H1 (cell line): ENCODE measurements at regions not wholly inside any gene's neighbourhood (a gene's known extent, or its start where the extent isn't known, plus 50 kb on each side); places are given as distances from the start of the nearest gene placed in this dataset.

ENCODE experiments used
- CTCF ChIA-PET: fragments of 300-600 bp; sonication (Branson Sonifier 250); formaldehyde crosslinking; loops from one replicate; lab custom pipeline; 2021; ENCODE audit not compliant: partially characterized antibody; lab: Charles Lee
- POLR2A ChIA-PET: fragments of 300-600 bp; sonication (Branson Sonifier 250); formaldehyde crosslinking; loops from one replicate; lab custom pipeline; 2021; ENCODE audit warnings: inconsistent platforms; ENCODE audit not compliant: partially characterized antibody; lab: Charles Lee
- DNase-seq, 2 experiments: peaks; one replicate each; pipeline versions ENCODE4 v3.0.0 to v3.0.0-alpha.2; 2010 to 2022; ENCODE audit warnings: low spot score in 2 of 2, low read depth in 1 of 2, mixed read lengths in 1 of 2
- FAIRE-seq: peaks from 2 replicates; lab custom pipeline; 2011; peaks lifted over from hg19 to GRCh38; lab: Jason Lieb, UNC
- H2AFZ ChIP-seq: 2 replicates; pipeline ENCODE4 v1.8.1; 2012; ENCODE audit warnings: low read length, inconsistent platforms
- H2AK5ac ChIP-seq: 2 replicates; pipeline ENCODE4 v1.6.1; 2013; ENCODE audit warnings: low read depth, low read length
- H2BK120ac ChIP-seq: replicated peaks from 2 replicates; pipeline ENCODE3; 2013; ENCODE audit warnings: low read depth, low read length, inconsistent platforms
- H2BK12ac ChIP-seq: 2 replicates; pipeline ENCODE4 v1.6.1; 2013; ENCODE audit warnings: low read depth, low read length
- H2BK15ac ChIP-seq: 2 replicates; pipeline ENCODE4 v1.6.1; 2013; ENCODE audit warnings: low read length
- H2BK20ac ChIP-seq: 2 replicates; pipeline ENCODE4 v1.6.1; 2013; ENCODE audit warnings: low read length
- H2BK5ac ChIP-seq: 2 replicates; pipeline ENCODE4 v1.6.1; 2013; ENCODE audit warnings: low read depth, low read length
- H3K14ac ChIP-seq: 2 replicates; pipeline ENCODE4 v1.6.1; 2013; ENCODE audit warnings: inconsistent platforms; ENCODE audit not compliant: insufficient read length
- H3K18ac ChIP-seq: 2 replicates; pipeline ENCODE4 v1.6.1; 2013; ENCODE audit warnings: low read length; ENCODE audit errors: extremely low read depth
- H3K23ac ChIP-seq: 2 replicates; pipeline ENCODE4 v1.6.1; 2013; ENCODE audit warnings: inconsistent platforms; ENCODE audit not compliant: insufficient read length
- H3K23me2 ChIP-seq: 2 replicates; pipeline ENCODE4 v1.6.1; 2013; ENCODE audit warnings: low read depth, low read length
- H3K27ac ChIP-seq: 2 replicates; pipeline ENCODE4 v1.6.1; 2011; ENCODE audit warnings: low read depth, low read length, inconsistent platforms
- H3K27me3 ChIP-seq, 4 experiments: replicated peaks in 1 of 4; 1 replicate in 1 of 4; 2 replicates in 3 of 4; pipeline versions ENCODE4 v1.6.1 to v1.8.1; 2011 to 2013; ENCODE audit warnings: low read length in 3 of 4, mild to moderate bottlenecking in 3 of 4, inconsistent platforms in 2 of 4, mixed read lengths in 2 of 4, moderate library complexity in 1 of 4; ENCODE audit not compliant: control insufficient read depth in 3 of 4, insufficient read depth in 3 of 4; ENCODE audit errors: extremely low read depth in 1 of 4
- H3K36me3 ChIP-seq, 4 experiments: 2 replicates each; pipeline versions ENCODE4 v1.6.1 to v1.8.1; 2011 to 2013; ENCODE audit warnings: mild to moderate bottlenecking in 4 of 4, low read length in 3 of 4, moderate library complexity in 2 of 4, control low read depth in 1 of 4, inconsistent platforms in 1 of 4; ENCODE audit not compliant: insufficient read depth in 4 of 4, control insufficient read depth in 2 of 4
- H3K4ac ChIP-seq: replicated peaks from 2 replicates; pipeline ENCODE3; 2013; ENCODE audit warnings: low read length, low read depth, mixed read lengths, inconsistent platforms; ENCODE audit not compliant: insufficient read length
- H3K4me1 ChIP-seq, 4 experiments: replicated peaks in 1 of 4; 1 replicate in 1 of 4; 2 replicates in 3 of 4; pipeline versions ENCODE4 v1.6.1 to v1.8.1; 2011 to 2013; ENCODE audit warnings: low read length in 3 of 4, inconsistent platforms in 2 of 4, mixed read lengths in 1 of 4; ENCODE audit not compliant: insufficient read depth in 4 of 4, control insufficient read depth in 3 of 4
- H3K4me2 ChIP-seq, 2 experiments: 2 replicates each; pipeline versions ENCODE4 v1.6.1 to v1.8.1; 2011 to 2013; ENCODE audit warnings: low read depth in 2 of 2, low read length in 2 of 2, control low read depth in 1 of 2, inconsistent platforms in 1 of 2, mild to moderate bottlenecking in 1 of 2; ENCODE audit not compliant: insufficient read depth in 1 of 2
- H3K4me3 ChIP-seq, 4 experiments: fragments of 200-600, 300-600 bp in 1 of 4; sonication (generic), shearing (Covaris generic), sonication (Bioruptor Twin) in 1 of 4; 2 replicates each; pipeline versions ENCODE4 v1.5.1 to v1.8.1; 2011 to 2016; ENCODE audit warnings: low read length in 4 of 4, low read depth in 3 of 4, control low read depth in 2 of 4, inconsistent platforms in 2 of 4, mild to moderate bottlenecking in 2 of 4, mixed read lengths in 1 of 4, moderate library complexity in 1 of 4; ENCODE audit not compliant: insufficient read depth in 2 of 4; ENCODE audit errors: extremely low read depth in 1 of 4
- H3K56ac ChIP-seq: replicated peaks from 2 replicates; pipeline ENCODE3; 2013; ENCODE audit warnings: low read depth, mild to moderate bottlenecking, mixed read lengths, low read length, inconsistent platforms; ENCODE audit not compliant: insufficient read length
- H3K79me1 ChIP-seq: 2 replicates; pipeline ENCODE4 v1.6.1; 2013; ENCODE audit warnings: low read depth, low read length, control low read depth
- H3K79me2 ChIP-seq, 2 experiments: 2 replicates each; pipeline versions ENCODE4 v1.6.1 to v1.8.1; 2012 to 2013; ENCODE audit warnings: low read length in 2 of 2, mild to moderate bottlenecking in 2 of 2, inconsistent platforms in 1 of 2; ENCODE audit not compliant: insufficient read depth in 2 of 2, control insufficient read depth in 1 of 2
- H3K9ac ChIP-seq, 4 experiments: replicated peaks in 1 of 4; 1 replicate in 1 of 4; 2 replicates in 3 of 4; pipeline versions ENCODE4 v1.6.1 to v1.8.1; 2011 to 2013; ENCODE audit warnings: low read depth in 3 of 4, low read length in 3 of 4, control low read depth in 2 of 4, mild to moderate bottlenecking in 2 of 4, moderate library complexity in 2 of 4, inconsistent platforms in 1 of 4; ENCODE audit errors: extremely low read depth in 1 of 4
- H3K9me3 ChIP-seq, 2 experiments: 2 replicates each; pipeline versions ENCODE4 v1.6.1 to v1.8.1; 2012 to 2013; ENCODE audit warnings: mild to moderate bottlenecking in 2 of 2, moderate library complexity in 2 of 2, control low read depth in 1 of 2, inconsistent platforms in 1 of 2, low read depth in 1 of 2, low read length in 1 of 2, mixed read lengths in 1 of 2; ENCODE audit not compliant: insufficient read depth in 2 of 2
- H4K20me1 ChIP-seq, 2 experiments: replicated peaks in 1 of 2; 2 replicates each; pipeline versions ENCODE3 to v1.8.1; 2011 to 2013; ENCODE audit warnings: inconsistent platforms in 2 of 2, low read length in 2 of 2, mild to moderate bottlenecking in 1 of 2; ENCODE audit not compliant: insufficient read depth in 2 of 2, control insufficient read depth in 1 of 2
- H4K5ac ChIP-seq: 2 replicates; pipeline ENCODE4 v1.6.1; 2013; ENCODE audit warnings: low read length, low read depth, mixed read lengths, inconsistent platforms; ENCODE audit not compliant: insufficient read length
- H4K8ac ChIP-seq: 2 replicates; pipeline ENCODE4 v1.8.0; 2013; ENCODE audit warnings: mild to moderate bottlenecking, moderate library complexity, low read length, inconsistent platforms; ENCODE audit not compliant: insufficient read depth; ENCODE audit errors: extremely low read depth
- H4K91ac ChIP-seq: replicated peaks from 2 replicates; pipeline ENCODE3; 2013; ENCODE audit warnings: low read length, mixed read lengths, inconsistent platforms; ENCODE audit not compliant: insufficient read length
- BACH1 ChIP-seq: IDR thresholded peaks from 2 replicates; pipeline ENCODE4 v1.6.1; 2012; ENCODE audit warnings: low read length, improper control_type of control experiment
- BCL11A ChIP-seq, 2 experiments: IDR thresholded peaks; one replicate each; pipeline ENCODE4 v1.6.1; 2011; ENCODE audit warnings: low read depth in 2 of 2, low read length in 2 of 2, mild to moderate bottlenecking in 2 of 2
- BRCA1 ChIP-seq: IDR thresholded peaks from 2 replicates; pipeline ENCODE4 v1.6.1; 2012; ENCODE audit warnings: low read depth, low read length, improper control_type of control experiment
- CTCF ChIP-seq, 3 experiments: IDR thresholded peaks; 1 replicate in 2 of 3; 2 replicates in 1 of 3; pipeline versions ENCODE4 v1.5.1 to v1.6.1; 2011; ENCODE audit warnings: low read length in 3 of 3, mild to moderate bottlenecking in 3 of 3, inconsistent platforms in 2 of 3, low read depth in 1 of 3, moderate library complexity in 1 of 3; ENCODE audit not compliant: insufficient read depth in 1 of 3; ENCODE audit errors: control extremely low read depth in 1 of 3
- E2F6 ChIP-seq: IDR thresholded peaks from 2 replicates; pipeline ENCODE4 v1.6.1; 2012; ENCODE audit warnings: inconsistent platforms
- KDM4A ChIP-seq: IDR thresholded peaks from one replicate; pipeline ENCODE4 v1.7.1; 2012; ENCODE audit warnings: low read depth, mild to moderate bottlenecking, moderate library complexity, low read length, inconsistent platforms; ENCODE audit not compliant: severe bottlenecking
- RNF2 ChIP-seq: fragments of 200-900, 300-1000 bp; sonication (generic); IDR thresholded peaks from 2 replicates; pipeline ENCODE4 v1.7.1; 2016; ENCODE audit warnings: borderline replicate concordance, low read depth, mild to moderate bottlenecking, antibody characterized with exemption, low read length; ENCODE audit not compliant: poor library complexity, severe bottlenecking; ENCODE audit errors: missing control alignments
- SRF ChIP-seq: IDR thresholded peaks from 2 replicates; pipeline ENCODE4 v1.6.1; 2011; ENCODE audit warnings: mild to moderate bottlenecking, low read depth, low read length, moderate library complexity
- TAF7 ChIP-seq: optimal IDR thresholded peaks from 2 replicates; pipeline ENCODE3; 2011; ENCODE audit warnings: low read depth, mild to moderate bottlenecking, inconsistent platforms, low read length, moderate library complexity, borderline replicate concordance
- TEAD4 ChIP-seq: IDR thresholded peaks from 2 replicates; pipeline ENCODE4 v1.6.1; 2012; ENCODE audit warnings: low read depth, low read length, inconsistent platforms, mixed read lengths
- WGBS, 2 experiments: shearing (Covaris generic) in 1 of 2; methylation state at CpG; one replicate each; pipeline versions ENCODE4 v1.1.6 to v1.1.7; 2013 to 2015; ENCODE audit warnings: low lambda C conversion rate in 2 of 2, mixed read lengths in 2 of 2, inconsistent platforms in 1 of 2, low coverage in 1 of 2, missing lambda C conversion rate in 1 of 2; ENCODE audit not compliant: insufficient replicate concordance in 2 of 2, insufficient coverage in 1 of 2, insufficient read length in 1 of 2; ENCODE audit errors: extremely low coverage in 1 of 2, missing lambda C conversion rate in 1 of 2; 5-methylcytosine and 5-hydroxymethylcytosine counted together

GRCh38 chr2:144858211-144858610 lies 338.3 kb upstream of the ZEB2 start:
- no peak overlapping the region for H3K56ac ChIP-seq
- no peak overlapping the region for H2AFZ ChIP-seq
- no peak for DNase-seq
- no peak overlapping the region for H3K23ac ChIP-seq
- ChIA-PET CTCF (interaction anchor here (1.0 kb wide), 1 partner anchor 8 kb away, joined by 3 read pairs; no protein-coding TSS in a partner anchor), POLR2A (no interaction called here)
- no peaks in the 10 kb centered on the region for H3K4me1 ChIP-seq
- no peaks in the 10 kb centered on the region for H3K79me2 ChIP-seq
- H2BK5ac ChIP-seq, result no peak overlapping the region
- no peaks in the 10 kb centered on the region for H3K27me3 ChIP-seq
- H3K79me1 ChIP-seq, result no peaks in the 10 kb centered on the region
- no peaks in the 10 kb centered on the region for H3K36me3 ChIP-seq
- H4K8ac ChIP-seq, result no peak overlapping the region
- no peak overlapping the region for H2BK120ac ChIP-seq
- TF ChIP-seq TAF7 (no peak), BCL11A (IDR thresholded peaks at IDR 0.05; ENCODE audit: low read depth in 2 of 2, low read length in 2 of 2) (no peak), CTCF (IDR thresholded peaks at IDR 0.05; ENCODE audit: control extremely low read depth in 1 of 3, insufficient read depth in 1 of 3, low read depth in 1 of 3, low read length in 3 of 3) (no peak), TEAD4 (no peak), E2F6 (no peak), RNF2 (no peak), KDM4A (no peak), SRF (no peak), BRCA1 (no peak), BACH1 (no peak)
- no peak overlapping the region for H2BK15ac ChIP-seq
- no peak overlapping the region for H3K14ac ChIP-seq
- H3K9me3 ChIP-seq, result no peaks in the 10 kb centered on the region
- no peaks in the 10 kb centered on the region for H3K23me2 ChIP-seq
- H4K5ac ChIP-seq, result no peak overlapping the region
- no peak overlapping the region for H3K4me2 ChIP-seq
- H2AK5ac ChIP-seq, result no peak overlapping the region
- H4K91ac ChIP-seq, result no peak overlapping the region
- no peaks in the 10 kb centered on the region for H4K20me1 ChIP-seq
- H3K9ac ChIP-seq, result no peak overlapping the region
- no peak overlapping the region for H3K27ac ChIP-seq
- no peak overlapping the region for H2BK12ac ChIP-seq
- no peak overlapping the region for H2BK20ac ChIP-seq
- no peak overlapping the region for H3K4me3 ChIP-seq
- 87% methylated on average over 4 of the region's 4 CpGs; no CpG with 5 or more reads in 1 of the 2 experiments for WGBS, 2 experiments
- no peak for FAIRE-seq
- H3K18ac ChIP-seq, result no peak overlapping the region
- H3K4ac ChIP-seq, result no peak overlapping the region
